B cell (primary cell): ENCODE measurements at regions not wholly inside any gene's neighbourhood (a gene's known extent, or its start where the extent isn't known, plus 50 kb on each side); places are given as distances from the start of the nearest gene placed in this dataset.

Source experiments
- ATAC-seq: fragments of 200-7000 bp; cut with Tn5 transposase; one replicate; pipeline ENCODE4 v1.10.0; 2021; ENCODE audit warnings: low read depth, mild to moderate bottlenecking, moderate number of reproducible peaks, moderate library complexity
- CTCF ChIA-PET: fragments of 350-600 bp; sonication (Branson Sonifier 250); formaldehyde crosslinking; loops from one replicate; lab custom pipeline; 2021; ENCODE audit warnings: antibody characterized with exemption, inconsistent platforms; lab: Charles Lee
- POLR2A ChIA-PET: fragments of 350-600 bp; sonication (Branson Sonifier 250); formaldehyde crosslinking; loops from one replicate; lab custom pipeline; 2021; ENCODE audit warnings: antibody characterized with exemption; lab: Charles Lee
- DNase-seq: peaks from one replicate; pipeline ENCODE4 v3.0.0; 2013
- H2AFZ ChIP-seq: 2 replicates; pipeline ENCODE4 v1.6.1; 2012; ENCODE audit warnings: mild to moderate bottlenecking, low read depth, low read length; ENCODE audit not compliant: insufficient read depth, poor library complexity, severe bottlenecking
- H3K27ac ChIP-seq, 2 donors: 1 replicate in 1 of 2; 2 replicates in 1 of 2; pipeline ENCODE4 v1.5.1; 2012 to 2013; ENCODE audit warnings: low read length in 2 of 2, mild to moderate bottlenecking in 2 of 2, moderate library complexity in 1 of 2
- H3K27me3 ChIP-seq, 4 experiments: fragments of 200-600 bp in 1 of 4; sonication (generic) in 1 of 4; replicated peaks in 1 of 4; 1 replicate in 2 of 4; 2 replicates in 2 of 4; pipeline versions ENCODE4 v1.6.1 to v1.7.0; 2013 to 2016; ENCODE audit warnings: low read length in 3 of 4, mild to moderate bottlenecking in 2 of 4, mixed read lengths in 1 of 4, moderate library complexity in 1 of 4; ENCODE audit not compliant: insufficient read depth in 4 of 4, control insufficient read depth in 3 of 4; ENCODE audit errors: control extremely low read depth in 1 of 4
- H3K36me3 ChIP-seq, 2 experiments: replicated peaks in 1 of 2; 1 replicate in 1 of 2; 2 replicates in 1 of 2; pipeline versions ENCODE4 v1.6.1 to v1.7.1; 2013; ENCODE audit warnings: low read length in 1 of 2; ENCODE audit not compliant: insufficient read depth in 2 of 2, control insufficient read depth in 1 of 2; ENCODE audit errors: control extremely low read depth in 1 of 2, extremely low read depth in 1 of 2
- H3K4me1 ChIP-seq, 2 donors: fragments of 200-600 bp in 1 of 2; sonication (generic) in 1 of 2; 1 replicate in 1 of 2; 2 replicates in 1 of 2; pipeline versions ENCODE4 v1.5.1 to v1.6.1; 2013 to 2017; ENCODE audit warnings: low read length in 2 of 2; ENCODE audit not compliant: control insufficient read depth in 2 of 2, insufficient read depth in 2 of 2
- H3K4me2 ChIP-seq: replicated peaks from 2 replicates; pipeline ENCODE3; 2012; ENCODE audit warnings: mild to moderate bottlenecking, low read depth, low read length; ENCODE audit not compliant: poor library complexity, severe bottlenecking
- H3K4me3 ChIP-seq, 5 experiments: fragments of 200-600 bp in 1 of 5; sonication (generic) in 1 of 5; 1 replicate in 3 of 5; 2 replicates in 2 of 5; pipeline versions ENCODE4 v1.5.1 to v1.7.0; 2011 to 2016; ENCODE audit warnings: low read length in 4 of 5, mild to moderate bottlenecking in 4 of 5, low read depth in 2 of 5, control low read depth in 1 of 5, moderate library complexity in 1 of 5; ENCODE audit not compliant: insufficient read depth in 1 of 5; ENCODE audit errors: control extremely low read depth in 1 of 5, extremely low read depth in 1 of 5
- H3K79me2 ChIP-seq: fragments of 200-600 bp; sonication (generic); one replicate; pipeline ENCODE4 v1.6.0; 2016; ENCODE audit warnings: low read length; ENCODE audit not compliant: control insufficient read depth, insufficient read depth
- H3K9ac ChIP-seq: fragments of 200-600 bp; sonication (generic); 2 replicates; pipeline ENCODE4 v1.6.1; 2017; ENCODE audit warnings: mild to moderate bottlenecking, low read length, moderate library complexity
- H3K9me3 ChIP-seq, 3 donors: one replicate each; pipeline versions ENCODE4 v1.6.1 to v1.7.1; 2013; ENCODE audit warnings: low read length in 2 of 3; ENCODE audit not compliant: control insufficient read depth in 2 of 3, insufficient read depth in 1 of 3; ENCODE audit errors: control extremely low read depth in 1 of 3
- H4K20me1 ChIP-seq: 2 replicates; pipeline ENCODE4 v1.6.0; 2012; ENCODE audit warnings: mild to moderate bottlenecking, low read length; ENCODE audit not compliant: insufficient read depth, control insufficient read depth, poor library complexity, severe bottlenecking
- H3K27ac Mint-ChIP-seq: one replicate; pipeline ENCODE4 v1.8.0; 2021; ENCODE audit warnings: mixed read lengths
- H3K27me3 Mint-ChIP-seq: one replicate; pipeline ENCODE4 v1.8.0; 2021; ENCODE audit warnings: mixed read lengths
- H3K4me1 Mint-ChIP-seq: one replicate; pipeline ENCODE4 v1.8.0; 2021; ENCODE audit warnings: mixed read lengths
- H3K4me3 Mint-ChIP-seq: one replicate; pipeline ENCODE4 v1.8.0; 2021; ENCODE audit warnings: mixed read lengths
- H3K9me3 Mint-ChIP-seq: one replicate; pipeline ENCODE4 v1.8.0; 2022; ENCODE audit warnings: mixed read lengths; ENCODE audit not compliant: insufficient read depth
- CTCF ChIP-seq: fragments of 200-600 bp; IDR thresholded peaks from one replicate; pipeline ENCODE4 v1.8.0; 2022; ENCODE audit warnings: antibody characterized with exemption, mild to moderate bottlenecking
- EZH2 ChIP-seq: IDR thresholded peaks from 2 replicates; pipeline ENCODE4 v1.6.1; 2012; ENCODE audit warnings: borderline replicate concordance, low read depth, mild to moderate bottlenecking, moderate library complexity, low read length; ENCODE audit not compliant: insufficient read depth, poor library complexity, severe bottlenecking
- WGBS: methylation state at CpG from one replicate; pipeline ENCODE4 v1.1.5; 2013; ENCODE audit warnings: missing lambda C conversion rate; ENCODE audit not compliant: insufficient coverage; 5-methylcytosine and 5-hydroxymethylcytosine counted together
- intact Hi-C: fragments of 100-400 bp; cut with micrococcal nuclease; formaldehyde crosslinking; loops from one replicate; pipeline ENCODE4 v1.10.0; 2022

- Histone ChIP-seq H4K20me1 (no peaks in the 10 kb centered on the region), H3K36me3 (no peaks in the 10 kb centered on the region), H3K27me3 (no peaks in the 10 kb centered on the region), H3K4me2 (no peak overlapping the region), H2AFZ (no peak overlapping the region), H3K27ac (no peak overlapping the region), H3K9me3 (peaks cover 0 to 25% (median 0%) of the 10 kb centered on the region in 3 donors), H3K9ac (no peak overlapping the region), H3K4me3 (no peak overlapping the region), H3K4me1 (no peaks in the 10 kb centered on the region), H3K79me2 (no peaks in the 10 kb centered on the region)
- Mint-ChIP-seq H3K27me3 (no peaks in the 10 kb centered on the region), H3K4me1 (no peaks in the 10 kb centered on the region), H3K9me3 (peaks cover under 1% of the 10 kb centered on the region), H3K27ac (no peak overlapping the region), H3K4me3 (no peak overlapping the region)
- no peak for DNase-seq
- intact Hi-C loops: no loop called here
- ChIA-PET POLR2A (no interaction called here), CTCF (no interaction called here)
- no peak for TF ChIP-seq CTCF
- 89% methylated on average over 12 of the region's 12 CpGs for WGBS
- no peak for ATAC-seq
These were observed 113.4 kb upstream of the TCERG1L start for GRCh38 chr10:131424836-131425491.

DNA sequence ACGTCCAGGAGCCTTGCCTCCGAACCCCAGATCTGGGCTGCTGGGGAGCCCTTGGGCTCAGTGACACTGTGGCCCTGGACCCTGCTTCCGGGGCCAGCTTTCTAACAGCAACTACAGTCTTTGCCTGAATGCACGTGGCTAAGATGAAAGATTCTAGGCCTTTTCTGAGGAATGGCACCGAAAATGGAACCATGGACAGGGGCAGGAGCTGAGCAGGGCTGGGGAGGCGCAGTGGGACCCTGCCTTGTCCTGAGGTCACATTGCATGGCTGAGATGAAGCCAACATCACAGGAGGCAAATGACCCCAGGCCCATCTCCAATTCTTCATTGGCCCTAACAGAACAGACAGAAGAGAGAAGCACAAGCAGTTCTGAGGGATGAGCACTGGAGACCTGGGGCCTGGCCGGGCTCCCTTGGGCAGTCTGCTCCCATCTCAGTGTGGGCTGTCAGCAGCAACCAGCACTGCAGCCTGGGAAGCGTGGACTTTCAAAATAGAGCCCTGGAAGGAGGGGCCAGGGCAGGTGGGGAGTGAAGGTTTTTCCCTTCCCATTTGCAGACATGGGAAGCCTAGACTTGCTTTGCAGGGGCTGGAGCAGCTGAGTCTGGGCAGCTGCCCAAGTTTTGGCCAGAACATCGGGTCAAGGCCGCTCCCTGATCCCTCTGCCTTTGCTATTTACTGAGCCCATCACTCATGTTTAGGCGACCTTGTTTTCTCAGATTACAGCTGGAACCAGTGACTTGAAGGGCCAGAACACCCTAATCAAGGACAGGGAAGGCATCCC, 114.4 kb upstream of the TCERG1L start:
- Mint-ChIP-seq H3K27ac (no peak overlapping the region), H3K4me3 (no peak overlapping the region), H3K9me3 (no peaks in the 10 kb centered on the region), H3K27me3 (no peaks in the 10 kb centered on the region), H3K4me1 (no peaks in the 10 kb centered on the region)
- Histone ChIP-seq H3K36me3 (no peaks in the 10 kb centered on the region), H3K4me1 (no peaks in the 10 kb centered on the region), H4K20me1 (no peaks in the 10 kb centered on the region), H3K4me2 (no peak overlapping the region), H3K79me2 (no peaks in the 10 kb centered on the region), H2AFZ (no peak overlapping the region), H3K9me3 (peaks cover 0 to 20% (median 0%) of the 10 kb centered on the region in 3 donors), H3K4me3 (no peak overlapping the region), H3K9ac (no peak overlapping the region), H3K27me3 (no peaks in the 10 kb centered on the region), H3K27ac (no peak overlapping the region)
- 72% methylated on average over 11 of the region's 11 CpGs for WGBS
- ChIA-PET POLR2A (no interaction called here), CTCF (no interaction called here)
- TF ChIP-seq CTCF (no peak), EZH2 (no peak)
- no peak for ATAC-seq
- intact Hi-C loops: no loop called here
- DNase-seq: no peak
